ENCODE measurements at regions not wholly inside any gene's neighbourhood (a gene's known extent, or its start where the extent isn't known, plus 50 kb on each side); places are given as distances from the start of the nearest gene placed in this dataset.

DNA sequence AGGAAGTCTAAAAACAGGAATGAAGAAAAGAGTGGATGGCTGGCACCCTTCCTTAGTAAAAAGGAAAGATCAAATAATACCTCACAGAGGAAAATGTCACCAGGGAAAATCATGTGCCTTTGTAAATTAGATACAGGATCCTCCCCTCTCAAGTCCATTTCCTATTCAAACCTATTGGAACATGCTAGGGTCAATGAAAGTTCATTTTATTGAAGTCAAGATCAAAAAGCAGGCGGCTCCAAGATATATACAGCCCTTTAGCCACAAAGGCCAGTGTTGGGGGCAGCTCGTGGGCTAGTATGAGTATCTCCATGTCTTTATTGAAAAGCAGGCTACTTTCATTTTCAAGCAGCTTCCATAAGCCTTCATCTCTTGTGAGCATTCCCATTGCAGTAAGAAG lies 141.1 kb downstream of the QDPR start:
- no peak for DNase-seq
- peaks cover 0 to 1% (median 0%) of the 10 kb centered on the region in 5 experiments for H3K27me3 ChIP-seq (replicated peaks in 2 of 5; ENCODE audit: control insufficient read depth in 4 of 5, insufficient read depth in 5 of 5, low read length in 4 of 5)
- no peaks in the 10 kb centered on the region for H3K36me3 ChIP-seq (ENCODE audit: control insufficient read depth in 4 of 4, insufficient read depth in 4 of 4, low read length in 3 of 4)
- ChIA-PET CTCF (no interaction called here), POLR2A (no interaction called here)
- no peaks in the 10 kb centered on the region for H3K9me3 ChIP-seq (ENCODE audit: control extremely low read depth in 1 of 5, control insufficient read depth in 4 of 5, insufficient read depth in 2 of 5, low read depth in 1 of 5, low read length in 4 of 5)
- WGBS (ENCODE audit: insufficient coverage): 92% methylated on average over 2 of the region's 2 CpGs
- no peak overlapping the region for H3K4me3 ChIP-seq (ENCODE audit: control insufficient read depth in 1 of 7, extremely low read depth in 1 of 7, insufficient read depth in 4 of 7, low read depth in 2 of 7, low read length in 6 of 7)
- no peaks in the 10 kb centered on the region for H3K4me1 ChIP-seq (ENCODE audit: control extremely low read depth in 1 of 4, control insufficient read depth in 4 of 4, insufficient read depth in 4 of 4, low read length in 3 of 4)
- no peak overlapping the region for H3K27ac ChIP-seq (ENCODE audit: insufficient read depth in 1 of 2, low read depth in 1 of 2, low read length in 2 of 2, poor library complexity in 1 of 2, severe bottlenecking in 2 of 2)

DNA sequence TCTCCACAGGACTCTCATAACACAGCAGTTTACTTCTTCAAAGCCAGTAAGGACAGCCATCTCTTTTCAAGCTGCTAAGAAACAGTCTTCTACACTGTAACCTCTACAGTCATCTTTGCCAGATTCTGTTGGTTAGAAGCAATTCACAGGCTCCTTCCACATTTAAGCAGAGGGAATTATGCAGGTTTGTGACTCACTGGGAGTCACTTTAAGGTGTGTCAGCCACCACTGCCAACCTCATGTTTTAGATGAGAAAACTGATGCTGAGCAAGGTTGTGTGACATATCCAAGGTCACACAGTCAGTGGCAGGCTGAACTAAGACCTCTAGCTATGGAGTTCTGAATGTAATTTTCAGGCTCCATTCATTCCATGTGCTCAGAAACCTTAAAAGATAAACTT lies 143.5 kb downstream of the QDPR start:
- no peak overlapping the region for H3K4me3 ChIP-seq (ENCODE audit: control insufficient read depth in 1 of 7, extremely low read depth in 1 of 7, insufficient read depth in 4 of 7, low read depth in 2 of 7, low read length in 6 of 7)
- no peak for DNase-seq
- no peaks in the 10 kb centered on the region for H3K9me3 ChIP-seq (ENCODE audit: control extremely low read depth in 1 of 5, control insufficient read depth in 4 of 5, insufficient read depth in 2 of 5, low read depth in 1 of 5, low read length in 4 of 5)
- H3K4me1 ChIP-seq (ENCODE audit: control extremely low read depth in 1 of 4, control insufficient read depth in 4 of 4, insufficient read depth in 4 of 4, low read length in 3 of 4): no peaks in the 10 kb centered on the region
- H3K27ac ChIP-seq (ENCODE audit: insufficient read depth in 1 of 2, low read depth in 1 of 2, low read length in 2 of 2, poor library complexity in 1 of 2, severe bottlenecking in 2 of 2): no peak overlapping the region
- H3K36me3 ChIP-seq (ENCODE audit: control insufficient read depth in 4 of 4, insufficient read depth in 4 of 4, low read length in 3 of 4): no peaks in the 10 kb centered on the region
- ChIA-PET POLR2A (no interaction called here), CTCF (no interaction called here)
- H3K27me3 ChIP-seq (replicated peaks in 2 of 5; ENCODE audit: control insufficient read depth in 4 of 5, insufficient read depth in 5 of 5, low read length in 4 of 5): peaks cover 0 to 1% (median 0%) of the 10 kb centered on the region in 5 experiments

DNA sequence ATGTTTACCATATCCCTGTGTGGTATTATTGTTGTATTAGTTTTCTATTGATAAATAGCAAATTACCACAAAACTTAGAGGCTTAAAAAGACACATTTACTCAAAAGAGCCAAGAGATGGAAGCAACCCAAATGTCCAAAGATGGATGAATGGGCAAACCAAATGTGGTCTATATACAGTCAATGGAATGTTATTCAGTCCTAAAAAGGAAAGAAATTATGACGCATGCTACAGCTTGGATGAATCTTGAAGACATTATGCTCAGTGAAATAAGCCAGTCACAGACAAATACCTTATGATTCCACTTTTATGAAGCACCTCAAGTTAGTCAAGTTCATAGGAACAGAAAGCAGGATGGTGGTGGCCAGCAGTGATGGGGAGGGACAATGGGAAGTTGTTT lies 144.7 kb downstream of the QDPR start:
- WGBS (ENCODE audit: insufficient coverage): 86% methylated on average over 1 of the region's 1 CpG
- POLR2A ChIA-PET: no interaction called here

DNA sequence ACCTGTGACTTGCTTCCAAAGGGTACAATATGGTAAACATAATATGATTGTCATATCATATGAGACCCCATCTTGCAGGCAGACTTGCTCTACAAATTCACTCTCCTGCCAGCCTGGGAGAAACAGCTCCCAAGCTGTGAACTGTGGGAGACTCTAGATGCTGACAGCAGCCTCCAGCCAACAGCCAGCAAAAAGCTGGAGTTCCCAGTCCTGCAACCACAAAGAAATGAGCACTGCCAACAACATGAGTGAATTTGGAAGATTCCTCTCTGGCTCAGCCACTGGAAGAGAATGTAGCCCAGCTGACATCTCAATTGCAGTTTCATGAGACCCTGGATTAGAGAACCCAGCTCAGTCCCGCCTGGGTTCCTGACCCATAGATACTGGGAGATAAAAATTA lies 145.4 kb downstream of the QDPR start:
- no CpG with 5 or more reads among the region's 1 CpG for WGBS (ENCODE audit: insufficient coverage)
- ChIA-PET POLR2A (no interaction called here), CTCF (interaction anchor here (1.6 kb wide), 1 partner anchor 81 kb away, joined by 3 read pairs; no protein-coding TSS in a partner anchor)
- DNase-seq: no peak
- H3K4me3 ChIP-seq (ENCODE audit: control insufficient read depth in 1 of 7, extremely low read depth in 1 of 7, insufficient read depth in 4 of 7, low read depth in 2 of 7, low read length in 6 of 7): no peak overlapping the region
- no peaks in the 10 kb centered on the region for H3K9me3 ChIP-seq (ENCODE audit: control extremely low read depth in 1 of 5, control insufficient read depth in 4 of 5, insufficient read depth in 2 of 5, low read depth in 1 of 5, low read length in 4 of 5)
- peaks cover 0 to 1% (median 0%) of the 10 kb centered on the region in 5 experiments for H3K27me3 ChIP-seq (replicated peaks in 2 of 5; ENCODE audit: control insufficient read depth in 4 of 5, insufficient read depth in 5 of 5, low read length in 4 of 5)
- no peaks in the 10 kb centered on the region for H3K36me3 ChIP-seq (ENCODE audit: control insufficient read depth in 4 of 4, insufficient read depth in 4 of 4, low read length in 3 of 4)
- H3K27ac ChIP-seq (ENCODE audit: insufficient read depth in 1 of 2, low read depth in 1 of 2, low read length in 2 of 2, poor library complexity in 1 of 2, severe bottlenecking in 2 of 2): no peak overlapping the region
- H3K4me1 ChIP-seq (ENCODE audit: control extremely low read depth in 1 of 4, control insufficient read depth in 4 of 4, insufficient read depth in 4 of 4, low read length in 3 of 4): no peaks in the 10 kb centered on the region

More for the DNA sequence above, 144.7 kb downstream of the QDPR start:
- no peak overlapping the region for H3K4me3 ChIP-seq (ENCODE audit: control insufficient read depth in 1 of 7, extremely low read depth in 1 of 7, insufficient read depth in 4 of 7, low read depth in 2 of 7, low read length in 6 of 7)
- H3K4me1 ChIP-seq (ENCODE audit: control extremely low read depth in 1 of 4, control insufficient read depth in 4 of 4, insufficient read depth in 4 of 4, low read length in 3 of 4): no peaks in the 10 kb centered on the region
- H3K9me3 ChIP-seq (ENCODE audit: control extremely low read depth in 1 of 5, control insufficient read depth in 4 of 5, insufficient read depth in 2 of 5, low read depth in 1 of 5, low read length in 4 of 5): no peaks in the 10 kb centered on the region
- no peaks in the 10 kb centered on the region for H3K36me3 ChIP-seq (ENCODE audit: control insufficient read depth in 4 of 4, insufficient read depth in 4 of 4, low read length in 3 of 4)
- CTCF ChIA-PET: interaction anchor here (1.6 kb wide), 1 partner anchor 81 kb away, joined by 3 read pairs; no protein-coding TSS in a partner anchor
- H3K27ac ChIP-seq (ENCODE audit: insufficient read depth in 1 of 2, low read depth in 1 of 2, low read length in 2 of 2, poor library complexity in 1 of 2, severe bottlenecking in 2 of 2): no peak overlapping the region
- no peak for DNase-seq
- peaks cover 0 to 1% (median 0%) of the 10 kb centered on the region in 5 experiments for H3K27me3 ChIP-seq (replicated peaks in 2 of 5; ENCODE audit: control insufficient read depth in 4 of 5, insufficient read depth in 5 of 5, low read length in 4 of 5)

DNA sequence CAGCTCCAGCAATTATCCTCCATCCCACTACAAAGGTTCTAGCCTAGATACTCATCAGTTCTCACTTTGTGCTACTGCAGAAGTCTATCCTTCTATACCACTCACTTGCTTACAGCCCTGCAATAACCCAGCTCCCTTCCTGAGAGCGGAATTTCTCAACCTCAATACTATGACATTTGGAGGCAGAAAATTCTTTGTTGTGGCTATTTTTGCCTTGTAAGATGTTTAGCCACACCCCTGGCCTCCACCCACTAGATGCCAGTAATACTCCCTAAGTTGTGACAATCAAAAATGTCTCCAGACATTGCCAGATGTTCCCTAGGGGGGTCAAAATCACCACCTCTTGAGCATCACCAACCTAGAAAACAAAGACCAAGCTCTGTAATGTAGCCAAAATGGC lies 149.5 kb downstream of the QDPR start:
- POLR2A ChIA-PET: no interaction called here

DNA sequence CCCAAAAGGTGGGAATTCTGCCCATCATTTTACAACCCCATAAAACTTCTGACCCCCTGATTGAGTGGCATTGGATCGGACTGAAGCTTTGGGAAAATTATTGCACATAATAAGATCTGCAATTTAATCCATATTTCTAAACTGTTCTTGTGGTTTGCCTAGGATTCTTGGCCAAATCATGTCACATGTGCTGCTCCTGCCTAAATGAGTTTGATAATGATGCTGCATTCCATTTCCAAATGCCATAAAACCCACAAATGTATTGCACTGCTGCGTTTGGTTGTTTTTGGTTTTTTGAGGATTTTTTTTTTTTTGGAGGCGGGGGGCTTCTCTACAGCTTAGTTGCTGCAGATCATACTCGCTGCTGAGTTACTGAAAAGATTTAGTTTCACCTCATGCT lies 153.6 kb downstream of the QDPR start:
- Histone ChIP-seq H3K4me1 (ENCODE audit: control extremely low read depth in 1 of 4, control insufficient read depth in 4 of 4, insufficient read depth in 4 of 4, low read length in 3 of 4) (no peaks in the 10 kb centered on the region), H3K27ac (ENCODE audit: insufficient read depth in 1 of 2, low read depth in 1 of 2, low read length in 2 of 2, poor library complexity in 1 of 2, severe bottlenecking in 2 of 2) (no peak overlapping the region), H3K9me3 (ENCODE audit: control extremely low read depth in 1 of 5, control insufficient read depth in 4 of 5, insufficient read depth in 2 of 5, low read depth in 1 of 5, low read length in 4 of 5) (no peaks in the 10 kb centered on the region), H3K27me3 (replicated peaks in 2 of 5; ENCODE audit: control insufficient read depth in 4 of 5, insufficient read depth in 5 of 5, low read length in 4 of 5) (no peaks in the 10 kb centered on the region), H3K36me3 (ENCODE audit: control insufficient read depth in 4 of 4, insufficient read depth in 4 of 4, low read length in 3 of 4) (no peaks in the 10 kb centered on the region), H3K4me3 (ENCODE audit: control insufficient read depth in 1 of 7, extremely low read depth in 1 of 7, insufficient read depth in 4 of 7, low read depth in 2 of 7, low read length in 6 of 7) (no peak overlapping the region)
- ChIA-PET POLR2A (no interaction called here), CTCF (interaction anchor here (1.4 kb wide), 1 partner anchor 11 kb away, joined by 3 read pairs; no protein-coding TSS in a partner anchor)
- 100% methylated on average over 1 of the region's 4 CpGs for WGBS (ENCODE audit: insufficient coverage)
- no peak for DNase-seq

More for the DNA sequence above, 149.5 kb downstream of the QDPR start:
- CTCF ChIA-PET: no interaction called here
- H3K36me3 ChIP-seq (ENCODE audit: control insufficient read depth in 4 of 4, insufficient read depth in 4 of 4, low read length in 3 of 4): no peaks in the 10 kb centered on the region
- H3K4me1 ChIP-seq (ENCODE audit: control extremely low read depth in 1 of 4, control insufficient read depth in 4 of 4, insufficient read depth in 4 of 4, low read length in 3 of 4): no peaks in the 10 kb centered on the region
- H3K27me3 ChIP-seq (replicated peaks in 2 of 5; ENCODE audit: control insufficient read depth in 4 of 5, insufficient read depth in 5 of 5, low read length in 4 of 5): no peaks in the 10 kb centered on the region
- no CpG with 5 or more reads among the region's 1 CpG for WGBS (ENCODE audit: insufficient coverage)
- H3K27ac ChIP-seq (ENCODE audit: insufficient read depth in 1 of 2, low read depth in 1 of 2, low read length in 2 of 2, poor library complexity in 1 of 2, severe bottlenecking in 2 of 2): no peak overlapping the region
- H3K4me3 ChIP-seq (ENCODE audit: control insufficient read depth in 1 of 7, extremely low read depth in 1 of 7, insufficient read depth in 4 of 7, low read depth in 2 of 7, low read length in 6 of 7): no peak overlapping the region
- DNase-seq: no peak
- no peaks in the 10 kb centered on the region for H3K9me3 ChIP-seq (ENCODE audit: control extremely low read depth in 1 of 5, control insufficient read depth in 4 of 5, insufficient read depth in 2 of 5, low read depth in 1 of 5, low read length in 4 of 5)

DNA sequence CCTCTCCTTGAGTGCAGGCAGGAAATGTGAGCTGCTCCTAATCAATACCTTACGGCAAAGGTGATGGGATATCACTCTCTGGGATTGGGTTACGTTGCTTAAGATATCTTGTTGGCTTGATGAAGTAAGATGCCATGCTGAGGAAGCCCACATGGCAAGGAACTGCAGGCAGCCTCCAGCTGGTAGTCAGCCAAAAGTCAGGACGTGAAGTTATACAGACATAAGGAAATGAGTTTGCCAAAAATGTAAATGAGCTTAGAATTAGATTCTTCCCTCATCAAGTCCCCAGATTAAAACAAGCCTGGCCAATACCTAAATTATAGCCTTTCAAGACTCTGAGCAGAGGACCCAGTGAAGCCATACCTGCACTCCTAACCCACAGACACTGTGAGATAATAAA lies 155.0 kb downstream of the QDPR start:
- ChIA-PET CTCF (no interaction called here), POLR2A (interaction anchor here (0.6 kb wide), 1 partner anchor 127 kb away, joined by 6 read pairs; no protein-coding TSS in a partner anchor)
- DNase-seq: no peak
- Histone ChIP-seq H3K4me1 (ENCODE audit: control extremely low read depth in 1 of 4, control insufficient read depth in 4 of 4, insufficient read depth in 4 of 4, low read length in 3 of 4) (no peaks in the 10 kb centered on the region), H3K36me3 (ENCODE audit: control insufficient read depth in 4 of 4, insufficient read depth in 4 of 4, low read length in 3 of 4) (no peaks in the 10 kb centered on the region), H3K27ac (ENCODE audit: insufficient read depth in 1 of 2, low read depth in 1 of 2, low read length in 2 of 2, poor library complexity in 1 of 2, severe bottlenecking in 2 of 2) (no peak overlapping the region), H3K27me3 (replicated peaks in 2 of 5; ENCODE audit: control insufficient read depth in 4 of 5, insufficient read depth in 5 of 5, low read length in 4 of 5) (peaks cover 0 to 3% (median 0%) of the 10 kb centered on the region in 5 experiments), H3K9me3 (ENCODE audit: control extremely low read depth in 1 of 5, control insufficient read depth in 4 of 5, insufficient read depth in 2 of 5, low read depth in 1 of 5, low read length in 4 of 5) (no peaks in the 10 kb centered on the region), H3K4me3 (ENCODE audit: control insufficient read depth in 1 of 7, extremely low read depth in 1 of 7, insufficient read depth in 4 of 7, low read depth in 2 of 7, low read length in 6 of 7) (no peak overlapping the region)
- 75% methylated on average over 2 of the region's 3 CpGs for WGBS (ENCODE audit: insufficient coverage)
